Aorta (tissue), 5 donors: ENCODE measurements at regions not wholly inside any gene's neighbourhood (a gene's known extent, or its start where the extent isn't known, plus 50 kb on each side); places are given as distances from the start of the nearest gene placed in this dataset.

Experiments used
- ATAC-seq: fragments of 200-7000 bp; cut with Tn5 transposase; one replicate; pipeline ENCODE4 v1.9.1; 2022; ENCODE audit warnings: moderate library complexity; ENCODE audit not compliant: low FRiP score
- DNase-seq, 2 donors: peaks; one replicate each; pipeline ENCODE4 v3.0.0-alpha.2; 2020
- H3K27ac ChIP-seq, 2 donors: one replicate each; pipeline ENCODE4 v1.5.1; 2013; ENCODE audit warnings: low read length in 2 of 2, mild to moderate bottlenecking in 2 of 2, moderate library complexity in 2 of 2, control low read depth in 1 of 2, inconsistent platforms in 1 of 2, low read depth in 1 of 2
- H3K27me3 ChIP-seq, 2 donors: one replicate each; pipeline ENCODE4 v1.6.1; 2013; ENCODE audit warnings: control low read depth in 1 of 2, low read length in 1 of 2, mild to moderate bottlenecking in 1 of 2, moderate library complexity in 1 of 2; ENCODE audit not compliant: insufficient read depth in 2 of 2, control insufficient read depth in 1 of 2
- H3K36me3 ChIP-seq, 2 donors: one replicate each; pipeline ENCODE4 v1.6.1; 2013; ENCODE audit warnings: control low read depth in 1 of 2, low read length in 1 of 2, mild to moderate bottlenecking in 1 of 2; ENCODE audit not compliant: insufficient read depth in 2 of 2, control insufficient read depth in 1 of 2
- H3K4me1 ChIP-seq, 2 donors: one replicate each; pipeline ENCODE4 v1.6.1; 2013; ENCODE audit warnings: low read length in 2 of 2, control low read depth in 1 of 2, mild to moderate bottlenecking in 1 of 2, moderate library complexity in 1 of 2; ENCODE audit not compliant: insufficient read depth in 2 of 2, control insufficient read depth in 1 of 2
- H3K4me3 ChIP-seq, 2 donors: one replicate each; pipeline ENCODE4 v1.5.1; 2013; ENCODE audit warnings: low read length in 2 of 2, control low read depth in 1 of 2, mild to moderate bottlenecking in 1 of 2
- H3K9me3 ChIP-seq: one replicate; pipeline ENCODE4 v1.6.1; 2013; ENCODE audit warnings: mild to moderate bottlenecking, low read length; ENCODE audit not compliant: control insufficient read depth
- WGBS, 2 donors: extraction: QIAGEN DNeasy Blood & Tissue Kit; methylation state at CpG; one replicate each; pipeline ENCODE4 v1.1.7; 2013; 5-methylcytosine and 5-hydroxymethylcytosine counted together
- intact Hi-C, 2 donors: fragments of 100-400 bp; cut with DNase I; formaldehyde crosslinking; loops; one replicate each; pipeline versions ENCODE4 v1.14.2 to v1.15.0; 2022
- donor health status: healthy with polysubstance abuse.
- donor health status: Bipolar disorder and iron deficiency.
- donor health status: DM: no; HTN: no; CAD: no.
- donor health status: DM: no; HTN: no; CAD: no.
- donor health status: DM: yes; HTN: yes; CAD: no.

GRCh38 chr10:131660427-131660826 is 240.4 kb upstream of the PPP2R2D start:
- ATAC-seq (no peak), DNase-seq (peak; percentile 16 to 45)
- intact Hi-C loops: no loop called here
- H3K4me1 ChIP-seq: no peaks in the 10 kb centered on the region
- no peak overlapping the region for H3K4me3 ChIP-seq
- 89 to 91% methylated on average over 9 of the region's 9 CpGs for WGBS, 2 donors
- H3K27ac ChIP-seq: no peak overlapping the region
- no peaks in the 10 kb centered on the region for H3K36me3 ChIP-seq
- H3K27me3 ChIP-seq: no peaks in the 10 kb centered on the region
- H3K9me3 ChIP-seq: no peaks in the 10 kb centered on the region

- DNase-seq (peak; percentile 19 to 25), ATAC-seq (no peak)
- Histone ChIP-seq H3K4me3 (no peak overlapping the region), H3K27ac (no peak overlapping the region), H3K4me1 (no peaks in the 10 kb centered on the region), H3K27me3 (no peaks in the 10 kb centered on the region), H3K9me3 (no peaks in the 10 kb centered on the region), H3K36me3 (no peaks in the 10 kb centered on the region)
- intact Hi-C loops: no loop called here
- 83 to 90% methylated on average over 10 of the region's 10 CpGs for WGBS, 2 donors
Observed at GRCh38 chr10:131662851-131663250, 238.0 kb upstream of the PPP2R2D start.

GRCh38 chr10:131663351-131663750 is 237.5 kb upstream of the PPP2R2D start:
- Histone ChIP-seq H3K27ac (no peak overlapping the region), H3K27me3 (no peaks in the 10 kb centered on the region), H3K9me3 (no peaks in the 10 kb centered on the region), H3K36me3 (no peaks in the 10 kb centered on the region), H3K4me1 (no peaks in the 10 kb centered on the region), H3K4me3 (no peak overlapping the region)
- ATAC-seq (no peak), DNase-seq (peak in 1 of 2 donors; percentile 37)
- WGBS, 2 donors: 69 to 74% methylated on average over 4 of the region's 4 CpGs
- intact Hi-C loops: no loop called here

- 95% methylated on average over 3 of the region's 3 CpGs for WGBS, 2 donors
- no peak overlapping the region for H3K27ac ChIP-seq
- H3K27me3 ChIP-seq: no peaks in the 10 kb centered on the region
- H3K9me3 ChIP-seq: no peaks in the 10 kb centered on the region
- H3K36me3 ChIP-seq: no peaks in the 10 kb centered on the region
- ATAC-seq (no peak), DNase-seq (no peak)
- intact Hi-C loops: no loop called here
- no peaks in the 10 kb centered on the region for H3K4me1 ChIP-seq
- no peak overlapping the region for H3K4me3 ChIP-seq
Observed at GRCh38 chr10:131666091-131666490, 234.7 kb upstream of the PPP2R2D start.

- no peaks in the 10 kb centered on the region for H3K4me1 ChIP-seq
- ATAC-seq (no peak), DNase-seq (no peak)
- no peak overlapping the region for H3K27ac ChIP-seq
- H3K4me3 ChIP-seq: no peak overlapping the region
- no peaks in the 10 kb centered on the region for H3K27me3 ChIP-seq
- 62 to 66% methylated on average over 4 of the region's 4 CpGs for WGBS, 2 donors
- H3K36me3 ChIP-seq: no peaks in the 10 kb centered on the region
- peaks cover 3% of the 10 kb centered on the region for H3K9me3 ChIP-seq
- intact Hi-C loops: no loop called here
Observed at GRCh38 chr10:131667047-131667446, 233.8 kb upstream of the PPP2R2D start.

- ATAC-seq (no peak), DNase-seq (peak in 1 of 2 donors; percentile 49)
- 83 to 86% methylated on average over 7 of the region's 7 CpGs for WGBS, 2 donors
- H3K36me3 ChIP-seq: no peaks in the 10 kb centered on the region
- H3K4me3 ChIP-seq: no peak overlapping the region
- no peaks in the 10 kb centered on the region for H3K27me3 ChIP-seq
- intact Hi-C loops: no loop called here
- H3K9me3 ChIP-seq: peaks cover 3% of the 10 kb centered on the region
- H3K4me1 ChIP-seq: no peaks in the 10 kb centered on the region
- no peak overlapping the region for H3K27ac ChIP-seq
Observed at GRCh38 chr10:131667561-131667960, 233.2 kb upstream of the PPP2R2D start.

DNA sequence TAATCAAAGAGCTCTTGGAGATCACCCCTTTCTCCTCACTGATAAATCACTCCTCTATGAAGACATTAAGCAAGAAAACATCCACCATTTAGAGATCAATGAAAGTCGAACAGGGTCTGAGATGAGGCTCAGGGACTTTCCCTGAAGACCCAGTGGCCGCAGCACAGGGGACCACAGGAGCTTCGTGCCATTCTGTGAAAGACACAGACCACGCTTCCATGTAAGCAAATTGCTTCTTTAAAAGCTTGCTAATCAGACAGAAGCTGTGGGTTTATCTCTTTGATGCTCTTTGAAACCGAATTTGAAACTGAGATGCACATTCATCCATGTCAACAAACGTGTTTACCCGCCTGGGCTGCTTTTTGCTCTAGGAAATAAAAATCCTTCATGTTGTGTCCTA is 231.9 kb upstream of the PPP2R2D start:
- Histone ChIP-seq H3K9me3 (peaks cover 4% of the 10 kb centered on the region), H3K4me1 (no peaks in the 10 kb centered on the region), H3K27me3 (no peaks in the 10 kb centered on the region), H3K27ac (no peak overlapping the region), H3K4me3 (no peak overlapping the region), H3K36me3 (no peaks in the 10 kb centered on the region)
- ATAC-seq (no peak), DNase-seq (peak in 1 of 2 donors; percentile 3)
- intact Hi-C loops: no loop called here
- WGBS, 2 donors: 50 to 64% methylated on average over 7 of the region's 7 CpGs

GRCh38 chr10:131669838-131670237 is 231.0 kb upstream of the PPP2R2D start:
- no peak overlapping the region for H3K4me3 ChIP-seq
- no peak for ATAC-seq
- no peak overlapping the region for H3K27ac ChIP-seq
- no peaks in the 10 kb centered on the region for H3K4me1 ChIP-seq
- H3K9me3 ChIP-seq: peaks cover 4% of the 10 kb centered on the region
- 91 to 94% methylated on average over 1 of the region's 1 CpG for WGBS, 2 donors
- DNase-seq: no peak
- H3K36me3 ChIP-seq: no peaks in the 10 kb centered on the region
- no peaks in the 10 kb centered on the region for H3K27me3 ChIP-seq
- intact Hi-C loops: no loop called here

DNA sequence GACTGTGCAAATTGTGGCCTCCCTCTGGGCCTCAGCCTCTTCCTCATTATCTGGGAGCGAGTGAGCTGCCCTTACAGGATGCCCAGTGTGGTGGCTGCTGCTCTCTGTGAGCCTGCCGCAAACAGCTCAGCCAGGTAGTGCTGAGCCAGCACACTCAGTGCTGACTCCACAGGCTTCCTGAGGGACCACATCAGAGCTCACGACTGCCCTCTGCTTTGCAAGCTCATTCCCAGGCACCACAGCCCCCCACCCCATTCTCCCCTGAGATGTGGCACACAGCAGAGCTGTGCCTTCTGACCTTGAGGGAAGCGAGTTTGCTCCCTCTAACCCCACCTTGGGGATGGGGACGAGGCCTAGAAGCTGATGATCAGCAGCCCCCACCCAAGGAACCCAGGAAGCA is 230.5 kb upstream of the PPP2R2D start:
- peaks cover 4% of the 10 kb centered on the region for H3K9me3 ChIP-seq
- 67% methylated on average over 5 of the region's 5 CpGs for WGBS, 2 donors
- ATAC-seq (no peak), DNase-seq (peak in 1 of 2 donors; percentile 15)
- no peaks in the 10 kb centered on the region for H3K27me3 ChIP-seq
- no peaks in the 10 kb centered on the region for H3K4me1 ChIP-seq
- H3K27ac ChIP-seq: no peak overlapping the region
- no peaks in the 10 kb centered on the region for H3K36me3 ChIP-seq
- no peak overlapping the region for H3K4me3 ChIP-seq
- intact Hi-C loops: no loop called here
